Neural progenitor cell (in vitro differentiated cells): ENCODE measurements at regions not wholly inside any gene's neighbourhood (a gene's known extent, or its start where the extent isn't known, plus 50 kb on each side); places are given as distances from the start of the nearest gene placed in this dataset.

Experiments used
- DNase-seq: peaks from one replicate; pipeline ENCODE4 v3.0.0-alpha.2; 2016; ENCODE audit warnings: low spot score
- H2AFZ ChIP-seq: fragments of 200-600 bp; sonication (generic); replicated peaks from 2 replicates; pipeline ENCODE4 v1.6.1; 2016; ENCODE audit warnings: antibody characterized with exemption
- H3F3A ChIP-seq: fragments of 200-600 bp; sonication (generic); 2 replicates; pipeline ENCODE4 v1.6.1; 2016; ENCODE audit warnings: antibody characterized with exemption, low read depth
- H3K27ac ChIP-seq: fragments of 200-600 bp; sonication (generic); 2 replicates; pipeline ENCODE4 v1.5.1; 2016; ENCODE audit warnings: mild to moderate bottlenecking
- H3K27me3 ChIP-seq: fragments of 200-600 bp; sonication (generic); 2 replicates; pipeline ENCODE4 v1.6.1; 2016; ENCODE audit warnings: mild to moderate bottlenecking, moderate library complexity
- H3K36me3 ChIP-seq: fragments of 200-600 bp; sonication (generic); 2 replicates; pipeline ENCODE4 v1.5.1; 2016
- H3K4me1 ChIP-seq: fragments of 200-600 bp; sonication (generic); 2 replicates; pipeline ENCODE4 v1.6.1; 2016; ENCODE audit warnings: mixed run types
- H3K4me2 ChIP-seq: fragments of 200-600 bp; sonication (generic); 2 replicates; pipeline ENCODE4 v1.6.1; 2016
- H3K4me3 ChIP-seq: fragments of 200-600 bp; sonication (generic); 2 replicates; pipeline ENCODE4 v1.5.1; 2016
- H3K79me2 ChIP-seq: fragments of 200-600 bp; sonication (generic); 2 replicates; pipeline ENCODE4 v1.6.1; 2016; ENCODE audit warnings: low read depth
- H3K9ac ChIP-seq: fragments of 200-600 bp; sonication (generic); 2 replicates; pipeline ENCODE4 v1.6.1; 2016
- H3K9me3 ChIP-seq: fragments of 200-600 bp; sonication (generic); 2 replicates; pipeline ENCODE4 v1.5.1; 2016; ENCODE audit warnings: low read depth
- H4K20me1 ChIP-seq: fragments of 200-600 bp; sonication (generic); 2 replicates; pipeline ENCODE4 v1.6.1; 2016; ENCODE audit warnings: low read depth
- H3K27ac Mint-ChIP-seq: 3 replicates; pipeline ENCODE4 v1.8.0; 2021; ENCODE audit warnings: mixed read lengths
- H3K27me3 Mint-ChIP-seq: 2 replicates; pipeline ENCODE4 v1.8.0; 2022; ENCODE audit warnings: low read depth, mild to moderate bottlenecking, inconsistent platforms, moderate library complexity, mixed read lengths; ENCODE audit not compliant: insufficient read depth
- H3K36me3 Mint-ChIP-seq: 3 replicates; pipeline ENCODE4 v1.8.0; 2021; ENCODE audit warnings: mixed read lengths
- H3K4me1 Mint-ChIP-seq: 3 replicates; pipeline ENCODE4 v1.8.0; 2021; ENCODE audit warnings: mixed read lengths
- H3K4me3 Mint-ChIP-seq: 3 replicates; pipeline ENCODE4 v1.8.0; 2021; ENCODE audit warnings: mild to moderate bottlenecking, moderate library complexity, mixed read lengths
- H3K9me3 Mint-ChIP-seq: 3 replicates; pipeline ENCODE4 v1.8.0; 2020; ENCODE audit warnings: mixed read lengths
- CTCF ChIP-seq: fragments of 200-600 bp; sonication (generic); IDR thresholded peaks from 2 replicates; pipeline ENCODE4 v1.5.1; 2017; ENCODE audit warnings: antibody characterized with exemption, mild to moderate bottlenecking
- EZH2 ChIP-seq: fragments of 200-600 bp; sonication (generic); IDR thresholded peaks from 2 replicates; pipeline ENCODE4 v1.6.1; 2017; ENCODE audit warnings: antibody characterized with exemption, mild to moderate bottlenecking, moderate library complexity
- EZH2phosphoT487 ChIP-seq: fragments of 200-600 bp; sonication (generic); IDR thresholded peaks from 2 replicates; pipeline ENCODE4 v1.6.1; 2017; ENCODE audit warnings: antibody characterized with exemption

GRCh38 chr6:4664117-4664626 lies 112.0 kb upstream of the CDYL start:
- TF ChIP-seq CTCF = no peak
- Histone ChIP-seq H3K9ac (no peak overlapping the region), H3F3A (no peaks in the 10 kb centered on the region), H3K4me2 (no peak overlapping the region), H3K4me3 (no peak overlapping the region), H3K27me3 (no peaks in the 10 kb centered on the region), H3K9me3 (no peaks in the 10 kb centered on the region), H3K36me3 (no peaks in the 10 kb centered on the region), H2AFZ (no peak overlapping the region), H3K79me2 (no peaks in the 10 kb centered on the region), H3K27ac (no peak overlapping the region), H4K20me1 (no peaks in the 10 kb centered on the region), H3K4me1 (no peaks in the 10 kb centered on the region)
- Mint-ChIP-seq H3K9me3 (peaks cover 5% of the 10 kb centered on the region), H3K27ac (no peak overlapping the region), H3K27me3 (peaks cover 4% of the 10 kb centered on the region), H3K4me1 (peaks cover 9% of the 10 kb centered on the region), H3K36me3 (no peaks in the 10 kb centered on the region), H3K4me3 (no peak overlapping the region)
- DNase-seq = no peak

- Mint-ChIP-seq H3K27me3 (peaks cover 8% of the 10 kb centered on the region), H3K4me3 (no peak overlapping the region), H3K36me3 (no peaks in the 10 kb centered on the region), H3K27ac (no peak overlapping the region), H3K4me1 (no peaks in the 10 kb centered on the region), H3K9me3 (peaks cover 5% of the 10 kb centered on the region)
- no peak overlapping the region for H3K4me3 ChIP-seq
- no peaks in the 10 kb centered on the region for H3F3A ChIP-seq
- no peaks in the 10 kb centered on the region for H4K20me1 ChIP-seq
- H3K27ac ChIP-seq = no peak overlapping the region
- H3K4me2 ChIP-seq = no peak overlapping the region
- H3K27me3 ChIP-seq = no peaks in the 10 kb centered on the region
- H3K9me3 ChIP-seq = no peaks in the 10 kb centered on the region
- H3K9ac ChIP-seq = no peak overlapping the region
- H3K4me1 ChIP-seq = no peaks in the 10 kb centered on the region
- H2AFZ ChIP-seq = no peak overlapping the region
- TF ChIP-seq CTCF (no peak), EZH2 (no peak), EZH2phosphoT487 (no peak)
- no peak for DNase-seq
- H3K79me2 ChIP-seq = no peaks in the 10 kb centered on the region
- no peaks in the 10 kb centered on the region for H3K36me3 ChIP-seq
These were observed 113.3 kb upstream of the CDYL start for GRCh38 chr6:4662886-4663285.

- peaks cover 5% of the 10 kb centered on the region for H3K9me3 Mint-ChIP-seq
- Histone ChIP-seq H3K36me3 (no peaks in the 10 kb centered on the region), H3F3A (peaks cover 3% of the 10 kb centered on the region), H3K9me3 (no peaks in the 10 kb centered on the region), H3K27me3 (no peaks in the 10 kb centered on the region), H3K79me2 (no peaks in the 10 kb centered on the region), H2AFZ (no peak overlapping the region), H4K20me1 (no peaks in the 10 kb centered on the region), H3K4me1 (no peaks in the 10 kb centered on the region), H3K4me3 (no peak overlapping the region), H3K9ac (no peak overlapping the region), H3K4me2 (no peak overlapping the region), H3K27ac (no peak overlapping the region)
- H3K27me3 Mint-ChIP-seq = peaks cover 6% of the 10 kb centered on the region
- H3K4me3 Mint-ChIP-seq = no peak overlapping the region
- no peaks in the 10 kb centered on the region for H3K36me3 Mint-ChIP-seq
- H3K4me1 Mint-ChIP-seq = no peaks in the 10 kb centered on the region
- no peak for DNase-seq
- H3K27ac Mint-ChIP-seq = no peak overlapping the region
- TF ChIP-seq CTCF (no peak), EZH2 (no peak), EZH2phosphoT487 (no peak)
These were observed 114.8 kb upstream of the CDYL start for GRCh38 chr6:4661391-4661790.
